Stimulated activated CD4-positive, alpha-beta T cell treated with anti-CD3 and anti-CD28 coated beads, Interleukin-2, amount 100 ng/mL, for 24 hours (primary cell): ENCODE measurements at regions not wholly inside any gene's neighbourhood (a gene's known extent, or its start where the extent isn't known, plus 50 kb on each side); places are given as distances from the start of the nearest gene placed in this dataset.

Experiments used
- DNase-seq, 2 donors: peaks; one replicate each; pipeline ENCODE4 v3.0.0-alpha.2; 2020

DNA sequence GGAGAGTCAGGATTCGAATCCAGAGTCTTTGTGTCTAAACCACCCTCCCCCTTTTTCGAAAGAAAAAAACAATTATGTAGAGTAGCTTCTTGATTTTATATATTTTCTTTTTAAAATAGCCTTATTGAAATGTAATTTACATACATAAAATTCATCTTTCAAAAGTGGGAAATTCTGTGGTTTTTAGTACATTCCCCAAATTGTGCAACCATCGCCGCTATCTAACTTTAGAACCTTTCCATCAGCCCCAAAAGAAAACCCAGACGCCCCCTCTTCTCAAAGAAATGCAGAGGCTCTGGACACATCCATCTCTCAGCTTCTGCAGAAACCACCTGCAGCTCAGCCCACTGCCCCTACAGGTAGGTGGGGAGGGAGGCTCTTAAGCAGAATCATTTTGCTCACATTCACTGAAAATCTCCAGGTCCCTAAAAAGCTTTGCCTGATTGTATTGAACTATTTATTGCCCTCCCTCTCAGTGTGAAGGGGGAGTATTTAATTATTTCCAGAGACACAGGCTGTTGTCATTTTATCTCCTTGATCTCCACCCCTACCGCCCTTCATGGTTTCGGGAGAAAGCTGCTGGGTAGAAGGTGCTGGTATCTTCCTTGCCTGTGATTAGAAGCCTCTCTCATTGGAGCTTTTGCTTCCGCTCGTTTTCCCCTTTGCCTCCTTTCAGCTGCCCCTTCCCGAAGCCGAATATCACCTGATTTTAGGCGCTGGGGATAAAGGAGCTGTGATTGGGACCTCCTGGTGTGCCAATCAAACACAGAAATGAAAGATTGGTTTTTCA, 68.7 kb upstream of the KCNG1 start:
- DNase-seq: no peak

GRCh38 chr20:51089840-51090239, 66.9 kb upstream of the KCNG1 start:
- DNase-seq: no peak

GRCh38 chr20:51089272-51089781, 66.4 kb upstream of the KCNG1 start:
- no peak for DNase-seq

DNA sequence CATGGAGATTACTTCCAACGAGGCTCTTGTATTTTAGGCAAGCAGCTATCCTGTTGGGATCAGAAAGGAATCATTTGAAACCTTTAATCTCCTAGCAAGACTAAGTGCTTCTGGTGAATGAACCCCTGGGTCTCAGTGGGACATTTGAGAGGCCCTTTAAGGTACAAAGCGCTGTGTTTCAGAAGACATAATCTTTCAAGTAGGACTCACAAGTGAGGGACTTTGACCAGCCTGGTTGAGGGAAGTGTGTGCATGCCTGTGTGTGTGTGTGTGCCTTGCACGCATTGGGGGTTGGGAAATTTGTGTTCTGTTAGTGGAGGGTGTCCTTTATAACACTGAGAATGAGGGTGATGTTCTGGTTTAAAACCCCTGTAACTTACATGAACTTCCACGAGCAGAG, 64.4 kb upstream of the KCNG1 start:
- no peak for DNase-seq

- DNase-seq: no peak
Observed at GRCh38 chr20:51085769-51086168, 62.9 kb upstream of the KCNG1 start.

GRCh38 chr20:51084593-51085377, 61.9 kb upstream of the KCNG1 start:
- no peak for DNase-seq

- DNase-seq: no peak
Observed at GRCh38 chr20:51083447-51083846, 60.5 kb upstream of the KCNG1 start.

DNA sequence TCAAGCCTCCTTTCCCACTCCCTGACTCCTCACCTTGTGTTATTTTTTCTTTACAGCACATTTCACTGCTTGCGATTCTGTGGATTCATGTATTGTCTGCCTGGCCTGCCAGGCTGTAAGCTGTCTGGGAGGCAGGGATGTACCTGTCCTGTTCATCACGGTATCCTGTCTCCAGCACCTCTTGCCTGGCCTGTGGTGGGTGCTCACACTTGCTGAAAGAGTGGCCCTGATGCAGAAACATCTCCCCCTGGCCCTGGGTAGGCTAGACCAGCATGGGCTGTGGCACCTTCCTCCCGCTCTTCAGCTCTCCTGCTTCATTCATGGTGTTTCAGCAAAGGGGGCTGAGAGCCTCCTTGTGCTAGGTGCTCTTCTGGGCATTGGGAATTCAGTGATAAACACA, 60.1 kb upstream of the KCNG1 start:
- no peak for DNase-seq

DNA sequence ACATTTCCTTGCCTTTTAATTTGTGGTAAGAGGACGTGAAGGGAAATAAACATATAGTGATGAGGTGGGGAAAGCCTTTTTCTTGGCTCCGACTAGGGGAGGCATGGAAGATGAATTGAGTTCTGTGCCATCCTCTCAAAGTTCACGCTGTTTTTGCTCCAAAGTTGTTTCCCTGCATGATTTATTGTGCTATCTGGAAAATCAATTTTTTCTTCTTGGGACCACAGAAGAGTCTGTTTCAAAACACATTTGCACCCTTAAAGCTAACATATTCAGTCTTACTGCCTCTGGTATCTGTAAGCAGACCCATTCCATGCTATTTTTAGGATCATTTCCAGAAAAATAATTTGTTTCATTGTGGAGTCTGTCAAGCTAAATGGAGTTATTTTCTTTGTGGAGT, 57.6 kb upstream of the KCNG1 start:
- no peak for DNase-seq

GRCh38 chr20:51079488-51079887, 56.6 kb upstream of the KCNG1 start:
- no peak for DNase-seq

GRCh38 chr20:51077686-51078060, 54.8 kb upstream of the KCNG1 start:
- no peak for DNase-seq

DNA sequence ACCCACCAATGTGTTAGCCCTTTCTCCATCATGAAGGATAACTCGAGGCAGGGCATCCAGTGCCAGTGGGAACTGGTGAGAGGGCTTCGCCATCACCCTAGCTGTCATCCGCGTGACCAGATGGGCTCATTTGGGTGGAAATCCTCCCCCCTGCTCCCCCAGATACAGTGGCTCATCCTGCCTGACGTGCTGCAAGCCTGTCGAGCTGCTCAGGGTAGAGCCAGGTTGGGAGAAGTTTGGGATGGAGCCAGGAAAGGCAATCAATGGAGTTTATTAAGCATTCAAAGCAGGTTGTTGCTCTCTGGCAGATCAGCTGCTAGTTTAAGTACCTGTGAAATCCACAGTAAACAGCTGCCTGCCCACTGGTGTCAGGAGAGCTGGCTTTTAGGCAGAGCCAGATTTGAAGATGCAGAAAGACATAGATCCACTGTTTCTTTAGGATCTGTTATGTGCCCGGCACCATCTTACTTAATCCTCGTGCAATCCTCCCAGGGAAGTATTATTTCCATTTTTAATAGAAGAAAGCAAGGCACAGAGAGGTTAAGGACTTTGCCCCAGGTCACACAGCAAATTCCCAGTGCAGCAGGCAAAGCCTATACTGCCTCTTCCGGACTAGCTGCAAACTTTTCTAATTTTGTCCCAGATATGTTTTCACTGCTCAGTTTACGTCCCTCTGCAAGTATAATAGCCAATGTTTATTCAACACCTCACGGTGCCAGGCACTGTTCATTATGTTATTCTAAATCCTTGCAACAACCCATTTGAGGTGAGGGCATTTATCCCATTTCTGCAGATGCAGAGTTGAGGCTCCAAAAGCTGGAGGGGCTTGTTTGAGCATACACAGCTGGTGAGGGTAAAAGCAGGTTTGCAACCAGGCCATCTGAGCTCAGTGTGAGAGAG, 54.1 kb upstream of the KCNG1 start:
- DNase-seq: no peak

DNA sequence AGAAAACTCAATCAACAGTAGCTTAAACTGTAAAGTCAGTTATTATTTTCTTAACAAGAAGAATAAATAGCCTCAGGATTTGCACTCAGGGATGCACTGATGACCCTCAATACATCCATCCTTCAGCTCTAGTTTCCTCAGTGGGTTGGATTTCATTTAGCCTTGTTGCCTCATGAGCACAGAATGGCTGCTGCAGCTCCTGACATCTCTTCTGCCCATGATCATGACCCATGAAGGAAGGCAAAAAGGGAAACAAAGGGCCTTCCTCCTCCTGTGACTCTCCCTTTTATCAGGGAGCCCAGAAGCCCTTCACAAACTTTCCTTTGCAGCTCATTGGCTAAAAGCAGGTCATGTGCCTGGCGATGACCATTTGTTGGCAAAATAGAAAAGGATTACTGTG, 51.2 kb upstream of the KCNG1 start:
- no peak for DNase-seq
